Vagina (tissue), 2 donors: ENCODE measurements at regions not wholly inside any gene's neighbourhood (a gene's known extent, or its start where the extent isn't known, plus 50 kb on each side); places are given as distances from the start of the nearest gene placed in this dataset.

Experiments
- POLR2A ChIP-seq, 2 donors: fragments of 450-650 bp; IDR thresholded peaks; one replicate each; pipeline ENCODE4 v1.6.1; 2017; ENCODE audit warnings: antibody characterized with exemption in 2 of 2, mild to moderate bottlenecking in 2 of 2, moderate library complexity in 2 of 2
- TF ChIP-seq, protein P1 (sequence below), 3 experiments: fragments of 450-650 bp in 2 of 3; fragments of 200-600 bp in 1 of 3; sonication (generic) in 1 of 3; IDR thresholded peaks; one replicate each; pipeline ENCODE4 v1.5.1; 2017 to 2019; ENCODE audit warnings: antibody characterized with exemption in 3 of 3, mild to moderate bottlenecking in 2 of 3, moderate library complexity in 2 of 3

DNA sequence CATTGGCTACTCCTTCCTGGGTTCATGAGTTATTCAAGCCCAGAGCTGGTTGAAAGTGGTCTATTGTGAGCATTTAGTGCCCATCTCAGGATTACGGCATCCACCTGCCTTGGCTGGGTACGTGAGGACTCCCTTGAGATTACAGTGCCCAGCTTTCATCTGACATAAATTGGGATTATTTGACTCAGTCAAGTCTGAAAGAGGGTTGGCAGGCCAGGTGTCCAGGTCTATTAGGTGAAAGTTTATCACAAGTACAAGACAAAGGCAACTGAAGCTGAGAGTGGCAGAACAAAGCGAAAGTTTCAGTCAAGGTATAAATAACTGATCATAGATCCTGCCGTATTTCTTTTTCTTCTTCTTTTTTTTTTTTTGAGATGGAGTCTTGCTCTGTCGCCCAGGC lies 84.6 kb upstream of the ATF7IP start:
- no peak for TF ChIP-seq POLR2A (IDR thresholded peaks at IDR 0.05)
- TF ChIP-seq, protein P1, sequence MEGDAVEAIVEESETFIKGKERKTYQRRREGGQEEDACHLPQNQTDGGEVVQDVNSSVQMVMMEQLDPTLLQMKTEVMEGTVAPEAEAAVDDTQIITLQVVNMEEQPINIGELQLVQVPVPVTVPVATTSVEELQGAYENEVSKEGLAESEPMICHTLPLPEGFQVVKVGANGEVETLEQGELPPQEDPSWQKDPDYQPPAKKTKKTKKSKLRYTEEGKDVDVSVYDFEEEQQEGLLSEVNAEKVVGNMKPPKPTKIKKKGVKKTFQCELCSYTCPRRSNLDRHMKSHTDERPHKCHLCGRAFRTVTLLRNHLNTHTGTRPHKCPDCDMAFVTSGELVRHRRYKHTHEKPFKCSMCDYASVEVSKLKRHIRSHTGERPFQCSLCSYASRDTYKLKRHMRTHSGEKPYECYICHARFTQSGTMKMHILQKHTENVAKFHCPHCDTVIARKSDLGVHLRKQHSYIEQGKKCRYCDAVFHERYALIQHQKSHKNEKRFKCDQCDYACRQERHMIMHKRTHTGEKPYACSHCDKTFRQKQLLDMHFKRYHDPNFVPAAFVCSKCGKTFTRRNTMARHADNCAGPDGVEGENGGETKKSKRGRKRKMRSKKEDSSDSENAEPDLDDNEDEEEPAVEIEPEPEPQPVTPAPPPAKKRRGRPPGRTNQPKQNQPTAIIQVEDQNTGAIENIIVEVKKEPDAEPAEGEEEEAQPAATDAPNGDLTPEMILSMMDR (IDR thresholded peaks at IDR 0.05): no peak
